SK-N-SH (cell line): ENCODE measurements at regions not wholly inside any gene's neighbourhood (a gene's known extent, or its start where the extent isn't known, plus 50 kb on each side); places are given as distances from the start of the nearest gene placed in this dataset.

Experiments
- CTCF ChIA-PET: fragments of 300-600, 350-600 bp; formaldehyde crosslinking; extraction: SDS; loops from one replicate; lab custom pipeline; 2021; lab: Yijun Ruan, JAX
- POLR2A ChIA-PET: fragments of 350-600 bp; sonication (Branson Sonifier 250); formaldehyde crosslinking; extraction: SDS; loops from one replicate; lab custom pipeline; 2020; ENCODE audit warnings: antibody characterized with exemption, inconsistent platforms; lab: Yijun Ruan, JAX
- DNase-seq: peaks from one replicate; pipeline ENCODE4 v3.0.0; 2012
- H2AFZ ChIP-seq: fragments of 200-600 bp; sonication (generic); 2 replicates; pipeline ENCODE4 v1.8.1; 2016; ENCODE audit warnings: antibody characterized with exemption, mild to moderate bottlenecking, low read depth
- H3F3A ChIP-seq: fragments of 200-600 bp; sonication (generic); replicated peaks from 2 replicates; pipeline ENCODE3; 2016; ENCODE audit warnings: antibody characterized with exemption, mild to moderate bottlenecking; ENCODE audit not compliant: insufficient read depth
- H3K27ac ChIP-seq, 2 experiments: fragments of 200-500 bp in 1 of 2; fragments of 200-600 bp in 1 of 2; sonication (Bioruptor generic) in 1 of 2; sonication (generic), shearing (Covaris generic) in 1 of 2; 2 replicates each; pipeline versions ENCODE4 v1.5.1 to v1.6.1; 2014 to 2016; ENCODE audit warnings: low read depth in 2 of 2, inconsistent platforms in 1 of 2, low read length in 1 of 2, mild to moderate bottlenecking in 1 of 2, mixed read lengths in 1 of 2
- H3K27me3 ChIP-seq: fragments of 200-600 bp; sonication (generic), shearing (Covaris generic); 2 replicates; pipeline ENCODE4 v1.6.1; 2016; ENCODE audit warnings: mixed run types; ENCODE audit not compliant: insufficient read depth
- H3K36me3 ChIP-seq, 2 experiments: fragments of 200-500 bp in 1 of 2; fragments of 200-600 bp in 1 of 2; sonication (Bioruptor generic) in 1 of 2; sonication (generic) in 1 of 2; replicated peaks in 1 of 2; 2 replicates each; pipeline versions ENCODE3 to v1.5.1; 2014 to 2016; ENCODE audit warnings: low read length in 1 of 2, mild to moderate bottlenecking in 1 of 2; ENCODE audit not compliant: insufficient read depth in 2 of 2, control insufficient read depth in 1 of 2
- H3K4me1 ChIP-seq, 2 experiments: fragments of 200-500 bp in 1 of 2; fragments of 200-600 bp in 1 of 2; sonication (Bioruptor generic) in 1 of 2; sonication (generic), shearing (Covaris generic) in 1 of 2; 2 replicates each; pipeline versions ENCODE4 v1.5.1 to v1.6.1; 2014 to 2016; ENCODE audit warnings: low read depth in 1 of 2, low read length in 1 of 2, mixed run types in 1 of 2; ENCODE audit not compliant: insufficient read depth in 2 of 2, control insufficient read depth in 1 of 2
- H3K4me2 ChIP-seq: fragments of 200-600 bp; sonication (generic), shearing (Covaris generic); 2 replicates; pipeline ENCODE4 v1.6.1; 2017; ENCODE audit warnings: mixed run types
- H3K4me3 ChIP-seq, 2 experiments: fragments of 200-500 bp in 1 of 2; fragments of 200-600 bp in 1 of 2; sonication (Bioruptor generic) in 1 of 2; sonication (generic), shearing (Covaris generic) in 1 of 2; 2 replicates each; pipeline versions ENCODE4 v1.5.1 to v1.8.1; 2014 to 2016; ENCODE audit warnings: low read depth in 2 of 2, inconsistent platforms in 1 of 2, low read length in 1 of 2, mild to moderate bottlenecking in 1 of 2, mixed read lengths in 1 of 2, moderate library complexity in 1 of 2
- H3K79me2 ChIP-seq: fragments of 200-600 bp; sonication (generic); 2 replicates; pipeline ENCODE4 v1.8.1; 2017; ENCODE audit warnings: mild to moderate bottlenecking; ENCODE audit not compliant: insufficient read depth
- H3K9ac ChIP-seq: fragments of 200-600 bp; sonication (generic); 2 replicates; pipeline ENCODE4 v1.6.1; 2017; ENCODE audit warnings: mixed run types
- H3K9me2 ChIP-seq: fragments of 200-600 bp; sonication (generic); 2 replicates; pipeline ENCODE4 v1.6.1; 2017; ENCODE audit warnings: mixed run types
- H3K9me3 ChIP-seq: fragments of 200-600 bp; sonication (generic); 2 replicates; pipeline ENCODE4 v1.6.1; 2017; ENCODE audit warnings: mixed run types, mild to moderate bottlenecking, moderate library complexity
- H4K20me1 ChIP-seq: fragments of 200-600 bp; sonication (generic); 2 replicates; pipeline ENCODE4 v1.6.1; 2017; ENCODE audit warnings: mild to moderate bottlenecking, mixed run types; ENCODE audit not compliant: insufficient read depth
- ELF1 ChIP-seq: IDR thresholded peaks from 2 replicates; pipeline ENCODE4 v1.4.0; 2012
- EP300 ChIP-seq, 2 experiments: IDR thresholded peaks; 2 replicates each; pipeline versions ENCODE4 v1.4.0 to v1.6.1; 2012; ENCODE audit warnings: borderline replicate concordance in 1 of 2, low read depth in 1 of 2, low read length in 1 of 2
- FOSL2 ChIP-seq: IDR thresholded peaks from 2 replicates; pipeline ENCODE4 v1.4.0; 2012; ENCODE audit warnings: low read depth, mild to moderate bottlenecking, moderate library complexity, borderline replicate concordance
- FOXM1 ChIP-seq: IDR thresholded peaks from 2 replicates; pipeline ENCODE4 v1.4.0; 2012; ENCODE audit warnings: low read depth, mild to moderate bottlenecking
- MEF2A ChIP-seq: IDR thresholded peaks from 2 replicates; pipeline ENCODE4 v1.4.0; 2012; ENCODE audit warnings: low read depth, borderline replicate concordance
- NFIC ChIP-seq: IDR thresholded peaks from 2 replicates; pipeline ENCODE4 v1.4.0; 2012; ENCODE audit warnings: borderline replicate concordance
- POLR2AphosphoS5 ChIP-seq: IDR thresholded peaks from 2 replicates; pipeline ENCODE4 v1.6.1; 2012; ENCODE audit warnings: low read depth, low read length
- REST ChIP-seq: IDR thresholded peaks from 2 replicates; pipeline ENCODE4 v1.6.1; 2012; ENCODE audit warnings: mild to moderate bottlenecking, low read depth, low read length, moderate library complexity
- RXRA ChIP-seq: IDR thresholded peaks from 2 replicates; pipeline ENCODE4 v1.4.0; 2012; ENCODE audit warnings: low read depth, mild to moderate bottlenecking, borderline replicate concordance
- SIN3A ChIP-seq: IDR thresholded peaks from 2 replicates; pipeline ENCODE4 v1.6.1; 2012; ENCODE audit warnings: low read depth, mild to moderate bottlenecking, low read length, moderate library complexity, borderline replicate concordance
- TCF12 ChIP-seq: IDR thresholded peaks from 2 replicates; pipeline ENCODE4 v1.4.0; 2012
- USF1 ChIP-seq: IDR thresholded peaks from 2 replicates; pipeline ENCODE4 v1.4.0; 2012; ENCODE audit warnings: low read depth, borderline replicate concordance
- ZBTB33 ChIP-seq: IDR thresholded peaks from 2 replicates; pipeline ENCODE4 v1.4.0; 2012; ENCODE audit warnings: low read depth, borderline replicate concordance
- WGBS: methylation state at CpG from one replicate; pipeline ENCODE4 v1.1.6; 2017; ENCODE audit warnings: low lambda C conversion rate; 5-methylcytosine and 5-hydroxymethylcytosine counted together
- TF ChIP-seq, protein P1 (sequence below): fragments of 150-350 bp; IDR thresholded peaks from 2 replicates; pipeline ENCODE4 v1.6.1; 2016; ENCODE audit warnings: mild to moderate bottlenecking, low read depth, low read length

- Histone ChIP-seq H3K9me2 (no peaks in the 10 kb centered on the region), H3K79me2 (no peaks in the 10 kb centered on the region), H3K4me1 (peaks cover 0 to 5% of the 10 kb centered on the region in 2 experiments; a peak in 1 of 4 replicates), H3K4me3 (no peak overlapping the region), H4K20me1 (no peaks in the 10 kb centered on the region), H3K9ac (no peak overlapping the region), H3K27ac (no peak overlapping the region), H3K9me3 (no peaks in the 10 kb centered on the region), H2AFZ (no peak overlapping the region), H3K36me3 (no peaks in the 10 kb centered on the region), H3K27me3 (no peaks in the 10 kb centered on the region), H3K4me2 (no peak overlapping the region), H3F3A (no peaks in the 10 kb centered on the region)
- POLR2A ChIA-PET: no interaction called here
- CTCF ChIA-PET: interaction anchor here (0.9 to 1.1 kb wide), 2 partner anchors 8 to 255 kb away, joined by 3 read pairs; no protein-coding TSS in a partner anchor
- DNase-seq: no peak
- TF ChIP-seq MEF2A (no peak), ELF1 (no peak), USF1 (no peak), TCF12 (no peak), FOSL2 (no peak)
- TF ChIP-seq, protein P1, sequence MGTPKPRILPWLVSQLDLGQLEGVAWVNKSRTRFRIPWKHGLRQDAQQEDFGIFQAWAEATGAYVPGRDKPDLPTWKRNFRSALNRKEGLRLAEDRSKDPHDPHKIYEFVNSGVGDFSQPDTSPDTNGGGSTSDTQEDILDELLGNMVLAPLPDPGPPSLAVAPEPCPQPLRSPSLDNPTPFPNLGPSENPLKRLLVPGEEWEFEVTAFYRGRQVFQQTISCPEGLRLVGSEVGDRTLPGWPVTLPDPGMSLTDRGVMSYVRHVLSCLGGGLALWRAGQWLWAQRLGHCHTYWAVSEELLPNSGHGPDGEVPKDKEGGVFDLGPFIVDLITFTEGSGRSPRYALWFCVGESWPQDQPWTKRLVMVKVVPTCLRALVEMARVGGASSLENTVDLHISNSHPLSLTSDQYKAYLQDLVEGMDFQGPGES: no peak
- WGBS: 36% methylated on average over 11 of the region's 11 CpGs
These were observed 773.5 kb upstream of the EEF2KMT start for GRCh38 chr16:5870886-5871691.

- H3K79me2 ChIP-seq: no peaks in the 10 kb centered on the region
- POLR2A ChIA-PET: no interaction called here
- TF ChIP-seq ZBTB33: no peak
- no peak for TF ChIP-seq EP300 (IDR thresholded peaks at IDR 0.05; ENCODE audit: borderline replicate concordance in 1 of 2, low read depth in 1 of 2, low read length in 1 of 2)
- TF ChIP-seq REST: no peak
- TF ChIP-seq FOXM1: no peak
- TF ChIP-seq MEF2A: no peak
- no peak for TF ChIP-seq POLR2AphosphoS5
- no peak for TF ChIP-seq ELF1
- no peak for TF ChIP-seq NFIC
- TF ChIP-seq SIN3A: no peak
- TF ChIP-seq, protein P1: no peak
- no peak for TF ChIP-seq RXRA
- H3K4me3 ChIP-seq: no peak overlapping the region
- no peak for DNase-seq
- H3K27ac ChIP-seq: peak overlapping the region in 1 of 2 experiments; percentile 26; a peak in 1 of 4 replicates
- H3F3A ChIP-seq: no peaks in the 10 kb centered on the region
- no peaks in the 10 kb centered on the region for H3K36me3 ChIP-seq
- no peak overlapping the region for H3K4me2 ChIP-seq
- no peaks in the 10 kb centered on the region for H3K9me2 ChIP-seq
- no peaks in the 10 kb centered on the region for H3K27me3 ChIP-seq
- CTCF ChIA-PET: interaction anchor here (0.6 to 1.0 kb wide), 3 partner anchors 35 to 149 kb away, joined by 3 to 5 read pairs (median 4); no protein-coding TSS in a partner anchor
- no peaks in the 10 kb centered on the region for H3K9me3 ChIP-seq
- no peaks in the 10 kb centered on the region for H4K20me1 ChIP-seq
- 31% methylated on average over 7 of the region's 7 CpGs for WGBS
- H3K4me1 ChIP-seq: peaks cover 0 to 23% of the 10 kb centered on the region in 2 experiments; a peak in 2 of 4 replicates
- H2AFZ ChIP-seq: no peak overlapping the region
- no peak overlapping the region for H3K9ac ChIP-seq
These were observed 769.7 kb upstream of the EEF2KMT start for GRCh38 chr16:5867250-5867649.
